Epithelial cell of proximal tubule (primary cell): ENCODE measurements at regions not wholly inside any gene's neighbourhood (a gene's known extent, or its start where the extent isn't known, plus 50 kb on each side); places are given as distances from the start of the nearest gene placed in this dataset.

Source experiments
- DNase-seq: peaks from one replicate; pipeline ENCODE4 v3.0.0-alpha.2; 2011; ENCODE audit warnings: low read depth
- H3K4me3 ChIP-seq: 2 replicates; pipeline ENCODE4 v1.5.1; 2011; ENCODE audit warnings: low read depth, mild to moderate bottlenecking, low read length
- TF ChIP-seq, protein P1 (sequence below): conservative IDR thresholded peaks from 2 replicates; pipeline ENCODE4 v1.5.1; 2012; ENCODE audit warnings: low read depth, mild to moderate bottlenecking, low read length

DNA sequence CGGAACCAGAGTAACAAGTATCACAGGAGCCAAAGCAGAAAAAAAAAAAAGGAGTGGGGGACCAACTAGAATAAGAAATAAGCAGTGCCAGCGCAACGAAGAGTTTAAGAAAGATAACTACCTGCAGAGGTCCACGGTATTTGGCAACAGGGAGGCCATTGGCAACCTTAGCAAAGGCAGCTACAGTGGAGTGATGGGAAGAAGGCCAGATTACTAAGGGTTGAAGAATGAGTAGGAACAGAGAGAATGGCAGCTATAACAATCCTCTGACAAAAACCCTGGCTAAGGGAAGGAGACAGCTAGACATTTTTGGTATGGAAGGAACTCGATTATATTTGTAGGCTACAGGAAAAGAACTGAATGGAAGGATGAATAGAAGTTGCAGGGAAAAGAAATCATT, 93.4 kb upstream of the DMAC1 start:
- TF ChIP-seq, protein P1, sequence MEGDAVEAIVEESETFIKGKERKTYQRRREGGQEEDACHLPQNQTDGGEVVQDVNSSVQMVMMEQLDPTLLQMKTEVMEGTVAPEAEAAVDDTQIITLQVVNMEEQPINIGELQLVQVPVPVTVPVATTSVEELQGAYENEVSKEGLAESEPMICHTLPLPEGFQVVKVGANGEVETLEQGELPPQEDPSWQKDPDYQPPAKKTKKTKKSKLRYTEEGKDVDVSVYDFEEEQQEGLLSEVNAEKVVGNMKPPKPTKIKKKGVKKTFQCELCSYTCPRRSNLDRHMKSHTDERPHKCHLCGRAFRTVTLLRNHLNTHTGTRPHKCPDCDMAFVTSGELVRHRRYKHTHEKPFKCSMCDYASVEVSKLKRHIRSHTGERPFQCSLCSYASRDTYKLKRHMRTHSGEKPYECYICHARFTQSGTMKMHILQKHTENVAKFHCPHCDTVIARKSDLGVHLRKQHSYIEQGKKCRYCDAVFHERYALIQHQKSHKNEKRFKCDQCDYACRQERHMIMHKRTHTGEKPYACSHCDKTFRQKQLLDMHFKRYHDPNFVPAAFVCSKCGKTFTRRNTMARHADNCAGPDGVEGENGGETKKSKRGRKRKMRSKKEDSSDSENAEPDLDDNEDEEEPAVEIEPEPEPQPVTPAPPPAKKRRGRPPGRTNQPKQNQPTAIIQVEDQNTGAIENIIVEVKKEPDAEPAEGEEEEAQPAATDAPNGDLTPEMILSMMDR: no peak
- H3K4me3 ChIP-seq: no peak overlapping the region
- no peak for DNase-seq

DNA sequence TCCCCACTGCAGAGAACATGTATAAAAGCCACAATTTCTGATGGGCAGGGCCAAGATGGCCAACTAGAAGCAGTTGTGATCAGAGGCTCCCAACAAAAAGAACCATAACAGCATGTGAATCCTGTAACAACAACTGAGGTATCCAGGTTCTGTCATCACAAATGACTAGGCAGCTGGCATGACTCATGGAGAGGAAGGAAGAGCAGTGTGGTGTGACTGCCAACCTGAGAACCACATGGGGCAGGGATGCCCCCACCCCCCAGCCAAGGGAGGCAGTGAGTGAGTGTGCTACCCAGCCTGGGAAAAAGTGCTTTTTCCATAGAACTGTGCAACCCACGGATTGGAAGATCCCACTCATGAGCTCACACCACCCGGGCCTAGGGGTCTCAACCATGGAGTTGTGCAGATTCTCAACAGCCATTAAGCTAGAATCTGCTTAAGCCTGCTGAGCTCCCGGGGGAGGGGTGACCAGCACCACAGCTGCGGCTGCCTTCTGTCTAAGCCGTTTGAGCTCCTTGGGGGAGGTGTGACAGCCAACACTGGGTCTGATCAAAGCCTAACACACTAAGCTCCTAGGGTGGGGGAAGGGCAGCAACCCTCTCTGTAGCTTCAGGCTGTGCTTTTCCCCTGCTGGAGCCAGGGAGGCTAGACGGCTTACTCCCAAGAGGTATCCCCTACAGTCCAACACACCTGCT, 80.1 kb upstream of the DMAC1 start:
- DNase-seq: peak; percentile 89
- TF ChIP-seq, protein P1: no peak
- no peak overlapping the region for H3K4me3 ChIP-seq

DNA sequence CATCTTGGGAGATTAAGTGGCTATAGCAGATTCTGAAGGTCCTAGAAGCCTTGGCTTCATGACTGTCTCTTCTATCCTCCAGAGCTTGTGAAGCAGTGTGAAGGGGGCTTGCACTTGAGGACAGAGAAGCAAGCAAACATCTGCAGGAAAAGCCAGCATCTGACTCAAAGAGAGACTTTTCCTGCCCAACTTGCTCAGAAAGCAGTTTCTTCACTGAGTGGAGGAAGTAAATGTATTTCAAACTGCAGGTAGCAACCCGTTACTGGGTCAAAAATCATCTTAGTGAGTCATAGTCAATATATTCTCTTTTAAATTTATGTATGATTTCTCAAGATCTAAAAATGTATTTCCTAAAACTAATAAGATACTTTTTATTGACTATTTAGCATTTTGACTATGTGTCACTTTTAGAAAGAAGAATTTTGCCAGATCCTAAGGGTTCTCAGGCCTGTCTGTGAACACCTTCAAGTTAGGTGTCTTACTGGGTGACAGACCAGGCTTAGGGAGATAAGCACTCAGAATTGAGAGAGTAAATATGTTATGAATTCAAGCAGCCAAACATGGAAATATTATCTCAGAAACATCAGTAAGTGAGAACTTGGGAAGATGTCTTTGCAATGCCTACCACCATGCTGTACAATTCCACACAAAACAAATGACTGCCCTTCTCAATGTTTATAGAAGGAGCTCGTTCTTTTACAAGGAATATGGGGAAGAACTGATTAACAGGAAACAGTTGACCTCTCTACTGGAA, 72.6 kb upstream of the DMAC1 start:
- DNase-seq: no peak
- H3K4me3 ChIP-seq: no peak overlapping the region
- TF ChIP-seq, protein P1: no peak

DNA sequence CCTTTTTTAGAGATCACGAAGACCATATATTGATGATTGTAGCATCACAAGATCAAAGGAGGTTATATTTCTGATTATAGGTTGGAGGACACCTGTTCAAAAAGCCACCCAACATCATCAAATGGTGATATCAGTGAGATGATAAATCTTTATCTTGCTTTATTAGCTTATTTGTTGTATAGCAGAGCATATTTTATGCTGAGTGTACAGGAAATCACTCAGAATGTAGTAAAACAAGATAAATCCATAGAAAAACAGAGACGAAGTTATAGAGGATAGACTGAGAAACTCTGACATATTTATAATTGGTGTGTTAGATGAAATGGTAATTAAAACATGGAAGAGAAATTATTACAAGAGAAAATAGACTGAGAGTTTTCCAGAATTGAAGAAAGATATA, 69.8 kb upstream of the DMAC1 start:
- no peak overlapping the region for H3K4me3 ChIP-seq
- DNase-seq: no peak
- TF ChIP-seq, protein P1: no peak

DNA sequence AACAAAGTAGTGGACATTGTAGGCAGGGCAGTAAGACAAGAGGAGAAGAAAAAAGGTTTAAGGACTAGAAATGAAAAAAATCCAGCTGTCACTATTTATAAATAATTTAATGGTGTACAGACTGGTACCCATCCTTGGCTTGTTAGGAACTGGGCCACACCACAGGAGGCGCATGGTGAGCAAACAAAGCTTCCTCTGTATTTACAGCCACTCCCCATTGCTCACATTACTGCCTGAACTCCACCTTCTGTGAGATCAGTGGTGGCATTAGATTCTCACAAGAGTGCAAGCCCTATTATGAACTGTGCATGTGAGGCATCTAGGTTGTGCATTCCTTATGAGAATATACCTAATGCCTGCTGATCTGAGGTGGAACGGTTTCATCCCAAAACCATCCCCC, 62.6 kb upstream of the DMAC1 start:
- DNase-seq: no peak
- H3K4me3 ChIP-seq: no peak overlapping the region
- TF ChIP-seq, protein P1: no peak

DNA sequence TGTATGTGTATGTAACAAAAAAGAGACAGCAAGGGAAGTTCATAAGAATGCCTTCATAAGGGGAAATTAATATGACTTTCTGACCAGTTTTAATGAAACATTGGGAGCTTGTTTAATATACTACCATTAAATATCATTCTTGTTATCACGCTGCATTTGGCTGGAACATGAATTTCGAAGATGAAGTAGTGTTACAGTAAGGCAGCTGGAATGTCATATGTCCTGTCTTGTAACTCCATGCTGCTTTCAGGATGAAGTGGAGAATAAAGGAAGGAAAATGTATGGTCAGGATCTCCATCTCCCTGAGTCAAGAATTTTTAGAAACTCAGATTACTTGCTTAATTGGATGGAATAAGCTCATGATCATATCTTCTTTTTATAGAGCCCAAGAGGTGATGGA, 61.5 kb upstream of the DMAC1 start:
- no peak overlapping the region for H3K4me3 ChIP-seq
- TF ChIP-seq, protein P1: no peak
- no peak for DNase-seq

DNA sequence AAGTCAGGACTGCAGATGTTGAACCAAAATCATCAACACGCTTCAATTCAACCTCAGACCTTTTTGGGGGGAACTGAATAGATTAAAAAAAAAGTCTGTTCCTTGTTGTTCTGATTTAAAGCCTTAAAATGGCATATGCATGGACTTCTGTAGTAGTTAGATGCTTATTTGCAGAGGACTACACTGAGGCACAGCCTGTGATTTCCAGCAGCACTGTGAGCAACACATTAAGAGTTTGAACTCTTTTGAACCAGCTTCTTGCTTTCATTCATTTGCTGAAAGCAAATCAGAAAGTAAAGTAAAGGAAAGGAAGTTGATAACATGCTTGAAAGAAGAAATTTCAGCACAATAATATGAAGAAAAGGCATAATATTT, 60.7 kb upstream of the DMAC1 start:
- TF ChIP-seq, protein P1: no peak
- H3K4me3 ChIP-seq: no peak overlapping the region
- DNase-seq: no peak
